Kidney epithelial cell (primary cell): ENCODE measurements at regions not wholly inside any gene's neighbourhood (a gene's known extent, or its start where the extent isn't known, plus 50 kb on each side); places are given as distances from the start of the nearest gene placed in this dataset.

Experiments
- DNase-seq: peaks from one replicate; pipeline ENCODE4 v3.0.0-alpha.2; 2010; ENCODE audit warnings: low read depth
- H3K27me3 ChIP-seq: 2 replicates; pipeline ENCODE4 v1.6.0; 2011; ENCODE audit warnings: low read length; ENCODE audit not compliant: control insufficient read depth, insufficient read depth
- H3K36me3 ChIP-seq: 2 replicates; pipeline ENCODE4 v1.5.1; 2011; ENCODE audit warnings: low read length; ENCODE audit not compliant: control insufficient read depth, insufficient read depth
- H3K4me3 ChIP-seq: 2 replicates; pipeline ENCODE4 v1.5.1; 2011; ENCODE audit warnings: low read depth, mild to moderate bottlenecking, control low read depth, low read length
- CTCF ChIP-seq: IDR thresholded peaks from 2 replicates; pipeline ENCODE4 v1.5.1; 2011; ENCODE audit warnings: mild to moderate bottlenecking, moderate library complexity, low read length, control low read depth, inconsistent platforms; ENCODE audit not compliant: insufficient read depth, poor library complexity, severe bottlenecking

- Histone ChIP-seq H3K27me3 (no peaks in the 10 kb centered on the region), H3K4me3 (no peak overlapping the region), H3K36me3 (no peaks in the 10 kb centered on the region)
- DNase-seq = no peak
- no peak for TF ChIP-seq CTCF
These were observed 50.2 kb upstream of the BARX1 start for GRCh38 chr9:94005272-94005901.
